Keratinocyte (primary cell): ENCODE measurements at regions not wholly inside any gene's neighbourhood (a gene's known extent, or its start where the extent isn't known, plus 50 kb on each side); places are given as distances from the start of the nearest gene placed in this dataset.

Experiments
- CTCF ChIP-seq, 3 experiments: IDR thresholded peaks in 1 of 3; conservative IDR thresholded peaks in 1 of 3; optimal IDR thresholded peaks in 1 of 3; 2 replicates in 2 of 3; 3 replicates in 1 of 3; pipeline versions ENCODE3 to v1.5.1; 2011; ENCODE audit warnings: low read length in 3 of 3, mild to moderate bottlenecking in 3 of 3, moderate library complexity in 2 of 3, control low read depth in 1 of 3, inconsistent platforms in 1 of 3; ENCODE audit not compliant: insufficient read depth in 2 of 3; ENCODE audit errors: extremely low read depth in 1 of 3
- EZH2 ChIP-seq: IDR thresholded peaks from one replicate; pipeline ENCODE4 v1.6.1; 2012; ENCODE audit warnings: inconsistent platforms, mild to moderate bottlenecking, low read length, moderate library complexity

DNA sequence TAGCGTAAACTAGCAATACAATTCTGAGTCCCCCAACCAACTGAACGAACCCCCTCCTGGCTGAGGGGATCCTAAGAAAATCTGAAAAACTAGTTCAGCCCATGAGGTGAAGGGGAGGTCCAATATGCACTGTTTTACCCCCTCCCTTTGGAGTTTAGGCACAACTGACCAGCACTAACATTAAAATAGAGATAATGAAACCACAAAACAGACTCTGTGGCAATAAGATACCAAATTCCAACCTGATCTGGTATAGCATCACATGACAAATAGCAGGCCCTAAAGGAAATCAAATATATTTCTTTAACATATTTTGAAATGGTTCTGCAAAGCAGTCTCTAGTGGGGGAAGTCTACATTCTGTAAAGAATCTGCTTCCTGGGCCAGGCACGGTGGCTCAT, 522.5 kb downstream of the TYW1 start:
- TF ChIP-seq CTCF (optimal IDR thresholded peaks at IDR 0.05 in 1 of 3, IDR thresholded peaks at IDR 0.05 in 1 of 3, conservative IDR thresholded peaks at IDR 0.05 in 1 of 3; ENCODE audit: extremely low read depth in 1 of 3, insufficient read depth in 2 of 3, low read length in 3 of 3) (no peak), EZH2 (no peak)
